ENCODE measurements at regions not wholly inside any gene's neighbourhood (a gene's known extent, or its start where the extent isn't known, plus 50 kb on each side); places are given as distances from the start of the nearest gene placed in this dataset.

DNA sequence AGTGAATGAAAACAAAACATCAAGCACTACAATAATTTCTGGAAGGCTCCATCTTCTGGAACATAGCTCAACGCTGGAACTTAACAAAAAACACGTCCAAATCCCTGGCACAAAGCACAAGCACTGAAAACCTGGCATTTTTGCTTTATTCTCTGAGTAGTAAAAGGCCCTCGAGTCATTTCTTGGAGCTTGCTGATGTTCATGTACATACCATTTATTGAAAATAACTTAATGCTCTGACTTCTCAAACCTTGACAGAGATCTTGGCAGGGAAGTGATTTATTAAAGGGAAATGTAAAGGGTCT lies 76.5 kb upstream of the STK17B start:
- no peak for DNase-seq (ENCODE audit: extremely low spot score)
- CTCF ChIA-PET: no interaction called here
- POLR2A ChIA-PET: no interaction called here
- no peak for TF ChIP-seq FOXK2 (IDR thresholded peaks at IDR 0.05)
- no peak for TF ChIP-seq FOXA1 (IDR thresholded peaks at IDR 0.05)
- no peak for TF ChIP-seq FOXM1 (IDR thresholded peaks at IDR 0.05; ENCODE audit: borderline replicate concordance)

DNA sequence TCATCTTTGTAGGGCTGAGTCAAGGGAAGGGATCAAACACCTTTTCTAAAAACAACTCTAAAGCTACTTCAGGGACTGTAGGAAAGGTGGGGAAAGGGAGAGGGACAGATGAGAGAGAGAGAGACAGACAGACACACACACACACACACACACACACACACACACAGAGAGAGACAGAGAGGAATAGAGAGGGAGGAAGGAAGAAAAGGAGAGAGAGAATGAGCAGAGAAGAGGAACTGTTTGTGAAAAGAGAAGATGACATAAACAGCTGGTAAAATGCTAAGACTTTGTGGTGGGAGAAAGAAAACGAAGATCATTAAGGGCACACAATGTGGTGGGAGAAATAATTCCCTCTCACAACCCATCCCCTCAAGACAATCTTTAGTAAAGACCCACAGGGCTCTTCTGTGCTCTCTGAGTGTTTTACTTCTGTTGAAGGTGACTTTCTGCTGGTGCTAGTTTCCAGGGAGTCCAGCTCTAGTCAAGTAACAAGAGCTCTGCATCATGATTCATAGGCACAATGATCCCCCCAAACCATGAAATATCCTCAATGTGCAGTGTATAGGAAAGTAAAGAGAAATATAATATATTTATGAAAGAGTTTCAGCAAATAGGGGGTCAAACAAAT lies 77.2 kb upstream of the STK17B start:
- POLR2A ChIA-PET: no interaction called here
- CTCF ChIA-PET: no interaction called here
- TF ChIP-seq FOXA1 (IDR thresholded peaks at IDR 0.05) (no peak), FOXM1 (IDR thresholded peaks at IDR 0.05; ENCODE audit: borderline replicate concordance) (no peak), ELF4 (IDR thresholded peaks at IDR 0.05) (no peak), ARNT (IDR thresholded peaks at IDR 0.05) (no peak), LEF1 (IDR thresholded peaks at IDR 0.05; ENCODE audit: borderline replicate concordance) (no peak), NFRKB (IDR thresholded peaks at IDR 0.05) (no peak), FOXK2 (IDR thresholded peaks at IDR 0.05) (no peak), SUZ12 (IDR thresholded peaks at IDR 0.05) (no peak), CTBP1 (IDR thresholded peaks at IDR 0.05; ENCODE audit: borderline replicate concordance) (no peak), TARDBP (IDR thresholded peaks at IDR 0.05) (no peak), ZNF384 (IDR thresholded peaks at IDR 0.05) (no peak), L3MBTL2 (conservative IDR thresholded peaks at IDR 0.05) (no peak), HDGF (IDR thresholded peaks at IDR 0.05; ENCODE audit: borderline replicate concordance) (no peak)
- TF ChIP-seq, protein P1, sequence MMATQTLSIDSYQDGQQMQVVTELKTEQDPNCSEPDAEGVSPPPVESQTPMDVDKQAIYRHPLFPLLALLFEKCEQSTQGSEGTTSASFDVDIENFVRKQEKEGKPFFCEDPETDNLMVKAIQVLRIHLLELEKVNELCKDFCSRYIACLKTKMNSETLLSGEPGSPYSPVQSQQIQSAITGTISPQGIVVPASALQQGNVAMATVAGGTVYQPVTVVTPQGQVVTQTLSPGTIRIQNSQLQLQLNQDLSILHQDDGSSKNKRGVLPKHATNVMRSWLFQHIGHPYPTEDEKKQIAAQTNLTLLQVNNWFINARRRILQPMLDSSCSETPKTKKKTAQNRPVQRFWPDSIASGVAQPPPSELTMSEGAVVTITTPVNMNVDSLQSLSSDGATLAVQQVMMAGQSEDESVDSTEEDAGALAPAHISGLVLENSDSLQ (IDR thresholded peaks at IDR 0.05): no peak
- no peak for DNase-seq (ENCODE audit: extremely low spot score)

DNA sequence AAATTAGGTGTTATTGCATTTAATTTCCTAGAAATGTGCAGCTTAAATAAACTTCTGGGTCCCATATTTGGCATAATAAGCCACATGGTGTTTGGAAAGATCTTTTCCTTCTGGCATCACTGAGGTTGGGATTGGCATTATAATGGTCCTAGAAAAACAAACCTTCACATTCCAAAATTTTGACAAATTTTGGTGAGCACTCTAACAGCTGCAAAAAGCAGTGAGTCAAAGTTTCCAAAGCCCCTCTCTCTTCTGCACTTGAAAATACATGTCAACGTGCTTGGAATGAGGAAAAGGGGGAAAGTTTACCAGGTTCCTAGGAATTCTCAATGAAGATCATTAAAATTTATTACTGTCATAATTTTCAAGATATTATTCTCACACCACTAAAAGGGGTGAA lies 77.8 kb upstream of the STK17B start:
- ChIA-PET POLR2A (no interaction called here), CTCF (no interaction called here)
- DNase-seq (ENCODE audit: extremely low spot score): no peak
- TF ChIP-seq L3MBTL2 (conservative IDR thresholded peaks at IDR 0.05) (no peak), ZNF384 (IDR thresholded peaks at IDR 0.05) (no peak), SP1 (IDR thresholded peaks at IDR 0.05) (no peak), FOXM1 (IDR thresholded peaks at IDR 0.05; ENCODE audit: borderline replicate concordance) (no peak), CTBP1 (IDR thresholded peaks at IDR 0.05; ENCODE audit: borderline replicate concordance) (no peak), HDGF (IDR thresholded peaks at IDR 0.05; ENCODE audit: borderline replicate concordance) (no peak), ELF4 (IDR thresholded peaks at IDR 0.05) (no peak), ARNT (IDR thresholded peaks at IDR 0.05) (no peak), TARDBP (IDR thresholded peaks at IDR 0.05) (no peak), BHLHE40 (IDR thresholded peaks at IDR 0.05; ENCODE audit: borderline replicate concordance) (no peak), LEF1 (IDR thresholded peaks at IDR 0.05; ENCODE audit: borderline replicate concordance) (no peak), NFRKB (IDR thresholded peaks at IDR 0.05) (no peak), SUZ12 (IDR thresholded peaks at IDR 0.05) (no peak), FOXK2 (IDR thresholded peaks at IDR 0.05) (no peak), FOXA1 (IDR thresholded peaks at IDR 0.05) (no peak)
- TF ChIP-seq, protein P1 (IDR thresholded peaks at IDR 0.05): no peak

DNA sequence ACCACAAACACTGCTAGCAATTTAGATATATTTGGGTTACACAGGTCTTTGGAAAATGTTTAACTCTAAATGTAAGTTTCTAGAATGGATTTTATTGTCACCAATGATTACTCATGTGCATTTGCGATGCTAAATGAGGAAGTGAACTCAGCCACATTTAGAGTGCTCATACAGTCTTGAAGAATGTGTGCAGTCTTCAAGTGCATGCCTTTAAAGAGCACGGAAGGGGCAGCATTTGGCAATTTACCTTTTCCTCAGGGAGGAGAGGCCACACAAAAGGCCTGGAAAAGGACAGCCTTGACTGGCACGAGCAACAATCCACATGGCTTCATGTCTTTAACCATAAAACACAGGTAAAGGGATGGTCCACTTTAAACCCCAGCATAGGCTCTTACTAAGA lies 78.5 kb upstream of the STK17B start:
- ChIA-PET POLR2A (no interaction called here), CTCF (no interaction called here)
- TF ChIP-seq NFRKB (IDR thresholded peaks at IDR 0.05) (no peak), BHLHE40 (IDR thresholded peaks at IDR 0.05; ENCODE audit: borderline replicate concordance) (no peak), LEF1 (IDR thresholded peaks at IDR 0.05; ENCODE audit: borderline replicate concordance) (no peak), FOXM1 (IDR thresholded peaks at IDR 0.05; ENCODE audit: borderline replicate concordance) (no peak), L3MBTL2 (conservative IDR thresholded peaks at IDR 0.05) (no peak), ELF4 (IDR thresholded peaks at IDR 0.05) (no peak)
- no peak for DNase-seq (ENCODE audit: extremely low spot score)

DNA sequence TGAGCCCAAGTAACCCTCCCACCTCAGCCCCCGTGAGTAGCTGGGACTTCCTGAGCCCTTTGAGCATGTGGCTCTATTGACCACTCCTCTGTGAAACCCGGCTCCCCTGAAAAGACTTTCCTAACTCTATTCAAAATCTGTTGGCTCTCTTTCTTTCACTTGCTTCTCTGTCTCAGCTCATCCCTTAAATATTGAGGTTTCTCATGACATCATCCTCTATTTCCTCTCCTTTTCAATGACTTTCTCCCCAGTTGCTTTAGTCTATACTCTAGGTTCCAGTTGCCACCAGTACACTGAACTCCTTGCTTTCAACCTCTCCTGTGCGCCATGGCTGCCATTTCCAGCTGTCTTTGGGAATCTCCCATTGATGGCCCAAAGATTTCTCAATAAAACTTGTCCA lies 79.8 kb upstream of the STK17B start:
- CTCF ChIA-PET: no interaction called here
- DNase-seq (ENCODE audit: extremely low spot score): no peak
- TF ChIP-seq BHLHE40 (IDR thresholded peaks at IDR 0.05; ENCODE audit: borderline replicate concordance): no peak
- POLR2A ChIA-PET: no interaction called here

DNA sequence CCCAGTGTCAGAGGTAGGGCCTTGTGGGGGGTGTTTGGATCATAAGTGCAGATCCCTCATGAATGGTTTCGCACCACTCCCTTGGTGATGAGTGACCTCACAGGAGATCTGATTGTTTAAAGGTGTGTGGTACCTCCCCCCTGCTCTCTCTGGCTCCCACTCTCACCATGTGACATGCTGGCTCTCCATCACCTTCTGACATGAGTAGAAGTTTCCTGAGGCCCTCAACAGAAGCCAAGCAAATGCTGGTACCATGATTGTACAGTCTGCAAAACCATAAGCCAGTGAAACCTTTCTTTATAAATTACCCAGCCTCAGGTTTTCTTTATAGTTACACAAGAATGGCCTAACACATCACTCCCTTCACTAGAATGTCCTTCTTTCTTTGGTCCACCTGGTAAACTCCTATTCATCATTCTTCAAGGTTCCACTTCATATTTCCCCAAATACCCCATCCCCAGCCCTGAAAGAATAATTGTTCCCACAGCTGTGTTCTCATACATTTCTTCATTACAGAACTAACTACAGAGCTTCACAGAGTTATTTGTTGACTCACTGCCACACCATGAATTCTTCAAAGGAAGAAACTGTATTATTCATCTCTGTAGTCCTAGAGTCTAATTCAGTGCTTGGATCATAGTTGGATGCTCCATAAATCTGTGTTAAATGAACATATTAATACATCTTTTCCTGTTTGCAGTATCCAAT lies 81.2 kb upstream of the STK17B start:
- ChIA-PET CTCF (no interaction called here), POLR2A (no interaction called here)
- DNase-seq (ENCODE audit: extremely low spot score): no peak
- TF ChIP-seq, protein P1 (IDR thresholded peaks at IDR 0.05): no peak
- no peak for TF ChIP-seq LEF1 (IDR thresholded peaks at IDR 0.05; ENCODE audit: borderline replicate concordance)
- TF ChIP-seq L3MBTL2 (conservative IDR thresholded peaks at IDR 0.05): no peak
- TF ChIP-seq NFRKB (IDR thresholded peaks at IDR 0.05): no peak
- TF ChIP-seq FOXK2 (IDR thresholded peaks at IDR 0.05): no peak
- TF ChIP-seq HDGF (IDR thresholded peaks at IDR 0.05; ENCODE audit: borderline replicate concordance): no peak
- TF ChIP-seq ELF4 (IDR thresholded peaks at IDR 0.05): no peak
- TF ChIP-seq SP1 (IDR thresholded peaks at IDR 0.05): no peak
- TF ChIP-seq ARNT (IDR thresholded peaks at IDR 0.05): no peak
- TF ChIP-seq SUZ12 (IDR thresholded peaks at IDR 0.05): no peak

DNA sequence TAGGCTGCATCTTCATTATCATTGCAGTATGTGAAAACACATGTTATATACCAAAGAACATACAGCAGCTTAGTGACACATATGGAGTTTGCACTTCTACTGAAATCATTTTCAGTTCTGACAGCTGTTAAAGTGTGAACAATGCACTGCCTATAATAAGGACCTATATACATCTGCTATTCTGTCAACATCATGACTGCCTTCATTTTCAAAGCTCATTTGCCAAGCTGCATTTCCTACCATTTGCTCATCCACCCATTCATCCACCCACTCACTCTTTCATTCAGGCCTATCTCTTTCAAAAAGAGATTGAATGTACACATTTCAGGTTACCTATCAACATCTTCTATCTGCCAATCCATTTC lies 81.7 kb upstream of the STK17B start:
- ChIA-PET POLR2A (no interaction called here), CTCF (no interaction called here)
- TF ChIP-seq HDGF (IDR thresholded peaks at IDR 0.05; ENCODE audit: borderline replicate concordance): no peak
- TF ChIP-seq SP1 (IDR thresholded peaks at IDR 0.05): no peak
- TF ChIP-seq, protein P1 (IDR thresholded peaks at IDR 0.05): no peak
- no peak for TF ChIP-seq LEF1 (IDR thresholded peaks at IDR 0.05; ENCODE audit: borderline replicate concordance)
- TF ChIP-seq NFRKB (IDR thresholded peaks at IDR 0.05): no peak
- TF ChIP-seq CTBP1 (IDR thresholded peaks at IDR 0.05; ENCODE audit: borderline replicate concordance): no peak
- no peak for TF ChIP-seq L3MBTL2 (conservative IDR thresholded peaks at IDR 0.05)
- no peak for TF ChIP-seq TARDBP (IDR thresholded peaks at IDR 0.05)
- TF ChIP-seq FOXK2 (IDR thresholded peaks at IDR 0.05): no peak
- DNase-seq (ENCODE audit: extremely low spot score): no peak

All from HEK293T (cell line).